ENCODE measurements at regions not wholly inside any gene's neighbourhood (a gene's known extent, or its start where the extent isn't known, plus 50 kb on each side); places are given as distances from the start of the nearest gene placed in this dataset.

- no peak for DNase-seq
These were observed 56.2 kb upstream of the RMDN2 start for GRCh38 chr2:37868866-37869265.

GRCh38 chr2:37869304-37869703, 55.8 kb upstream of the RMDN2 start:
- no peak for DNase-seq

- DNase-seq: peak; percentile 45
These were observed 55.3 kb upstream of the RMDN2 start for GRCh38 chr2:37869771-37870170.

- peak; percentile 68 for DNase-seq
These were observed 54.3 kb upstream of the RMDN2 start for GRCh38 chr2:37870829-37871228.

GRCh38 chr2:37871456-37872191, 53.5 kb upstream of the RMDN2 start:
- peak; percentile 88 for DNase-seq

GRCh38 chr2:37872192-37872750, 52.8 kb upstream of the RMDN2 start:
- no peak for DNase-seq

GRCh38 chr2:37873229-37873628, 51.9 kb upstream of the RMDN2 start:
- no peak for DNase-seq

- no peak for DNase-seq
These were observed 51.2 kb upstream of the RMDN2 start for GRCh38 chr2:37873749-37874330.

- no peak for DNase-seq
These were observed 50.6 kb upstream of the RMDN2 start for GRCh38 chr2:37874470-37874869.

Data from fibroblast of skin of scalp (primary cell).